OCI-LY3 (cell line): ENCODE measurements at regions not wholly inside any gene's neighbourhood (a gene's known extent, or its start where the extent isn't known, plus 50 kb on each side); places are given as distances from the start of the nearest gene placed in this dataset.
"Not testable (repeated sequence)": the region's sequence is repeated elsewhere in the genome, so short reads cannot be mapped to it uniquely, and the experiment has no call there.

Source experiments
- EZH2phosphoT487 ChIP-seq: fragments of 200-600 bp; shearing (Covaris generic); IDR thresholded peaks from 2 replicates; pipeline ENCODE4 v1.6.1; 2018; ENCODE audit warnings: antibody characterized with exemption, mixed run types, low read depth
- TF ChIP-seq, protein P1 (sequence below): fragments of 200-600, 300-600 bp; sonication (generic); IDR thresholded peaks from 2 replicates; pipeline ENCODE4 v1.5.1; 2014; ENCODE audit warnings: antibody characterized with exemption, low read length, low read depth

DNA sequence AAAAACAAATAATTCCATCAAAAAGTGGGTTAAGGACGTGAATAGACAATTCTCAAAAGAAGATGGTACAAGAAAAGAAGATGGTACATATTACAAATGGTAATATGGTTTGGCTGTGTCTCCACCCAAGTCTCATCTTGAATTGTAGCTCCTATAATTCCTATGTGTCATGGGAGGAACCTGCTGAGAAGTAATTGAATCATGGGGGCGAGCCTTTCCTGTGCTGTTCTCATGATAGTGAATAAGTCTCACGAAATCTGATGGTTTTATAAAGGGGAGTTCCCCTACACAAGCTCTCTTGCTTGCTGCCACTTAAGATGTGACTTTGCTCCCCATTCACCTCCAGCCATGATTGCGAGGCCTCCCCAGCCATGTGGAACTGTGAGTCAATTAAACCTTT, 172.9 kb downstream of the C11orf91 start:
- TF ChIP-seq, protein P1, sequence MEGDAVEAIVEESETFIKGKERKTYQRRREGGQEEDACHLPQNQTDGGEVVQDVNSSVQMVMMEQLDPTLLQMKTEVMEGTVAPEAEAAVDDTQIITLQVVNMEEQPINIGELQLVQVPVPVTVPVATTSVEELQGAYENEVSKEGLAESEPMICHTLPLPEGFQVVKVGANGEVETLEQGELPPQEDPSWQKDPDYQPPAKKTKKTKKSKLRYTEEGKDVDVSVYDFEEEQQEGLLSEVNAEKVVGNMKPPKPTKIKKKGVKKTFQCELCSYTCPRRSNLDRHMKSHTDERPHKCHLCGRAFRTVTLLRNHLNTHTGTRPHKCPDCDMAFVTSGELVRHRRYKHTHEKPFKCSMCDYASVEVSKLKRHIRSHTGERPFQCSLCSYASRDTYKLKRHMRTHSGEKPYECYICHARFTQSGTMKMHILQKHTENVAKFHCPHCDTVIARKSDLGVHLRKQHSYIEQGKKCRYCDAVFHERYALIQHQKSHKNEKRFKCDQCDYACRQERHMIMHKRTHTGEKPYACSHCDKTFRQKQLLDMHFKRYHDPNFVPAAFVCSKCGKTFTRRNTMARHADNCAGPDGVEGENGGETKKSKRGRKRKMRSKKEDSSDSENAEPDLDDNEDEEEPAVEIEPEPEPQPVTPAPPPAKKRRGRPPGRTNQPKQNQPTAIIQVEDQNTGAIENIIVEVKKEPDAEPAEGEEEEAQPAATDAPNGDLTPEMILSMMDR: not testable (repeated sequence)
- not testable (repeated sequence) for TF ChIP-seq EZH2phosphoT487
